ENCODE measurements at regions not wholly inside any gene's neighbourhood (a gene's known extent, or its start where the extent isn't known, plus 50 kb on each side); places are given as distances from the start of the nearest gene placed in this dataset.

- TF ChIP-seq EZH2 (IDR thresholded peaks at IDR 0.05; ENCODE audit: insufficient read depth, poor library complexity, severe bottlenecking): no peak
- TF ChIP-seq EZH2phosphoT487 (IDR thresholded peaks at IDR 0.05; ENCODE audit: insufficient read depth, low read depth): no peak
Observed at GRCh38 chr6:149164199-149164750, 153.2 kb upstream of the TAB2 start.

All from GM23248 (cell line).